ENCODE measurements at regions not wholly inside any gene's neighbourhood (a gene's known extent, or its start where the extent isn't known, plus 50 kb on each side); places are given as distances from the start of the nearest gene placed in this dataset.
"Not testable (repeated sequence)": the region's sequence is repeated elsewhere in the genome, so short reads cannot be mapped to it uniquely, and the experiment has no call there.

GRCh38 chr12:102652645-102653313 lies 172.4 kb upstream of the IGF1 start:
- H2BK15ac ChIP-seq (replicated peaks; ENCODE audit: low read depth), result no peak overlapping the region
- H4K8ac ChIP-seq (ENCODE audit: low read depth, low read length), result no peak overlapping the region
- no peaks in the 10 kb centered on the region for H3K79me2 ChIP-seq (ENCODE audit: control insufficient read depth, insufficient read depth, low read length)
- H4K5ac ChIP-seq (ENCODE audit: low read length), result no peak overlapping the region
- H3K27me3 ChIP-seq (ENCODE audit: insufficient read depth, low read length, poor library complexity), result no peaks in the 10 kb centered on the region
- WGBS (ENCODE audit: extremely low coverage, insufficient coverage, low lambda C conversion rate), result no CpG with 5 or more reads among the region's 4 CpGs
- H3K23ac ChIP-seq (ENCODE audit: low read length), result no peak overlapping the region
- no peak overlapping the region for H3K4me2 ChIP-seq (ENCODE audit: low read length)
- H2BK120ac ChIP-seq (ENCODE audit: low read depth, low read length), result no peak overlapping the region
- H3K4ac ChIP-seq (ENCODE audit: low read depth, low read length), result no peak overlapping the region
- no peaks in the 10 kb centered on the region for H3K79me1 ChIP-seq (ENCODE audit: low read length)
- no peak overlapping the region for H3K9ac ChIP-seq (ENCODE audit: low read length)
- no peak overlapping the region for H3K4me3 ChIP-seq (ENCODE audit: low read length)
- H3K56ac ChIP-seq (ENCODE audit: low read length), result no peak overlapping the region
- DNase-seq, result no peak
- H2BK5ac ChIP-seq (ENCODE audit: low read length), result no peak overlapping the region
- no peak overlapping the region for H3K27ac ChIP-seq (ENCODE audit: low read depth, low read length)
- H2AK5ac ChIP-seq (ENCODE audit: low read length), result no peak overlapping the region
- no peaks in the 10 kb centered on the region for H3K4me1 ChIP-seq (ENCODE audit: control insufficient read depth, low read depth, low read length)
- no peaks in the 10 kb centered on the region for H3K36me3 ChIP-seq (ENCODE audit: control insufficient read depth, insufficient read depth, low read length)
- H3K18ac ChIP-seq (ENCODE audit: low read length), result no peak overlapping the region

- H2BK120ac ChIP-seq (ENCODE audit: low read depth, low read length), result no peak overlapping the region
- no peak overlapping the region for H3K4me2 ChIP-seq (ENCODE audit: low read length)
- H3K27me3 ChIP-seq (ENCODE audit: insufficient read depth, low read length, poor library complexity), result no peaks in the 10 kb centered on the region
- no peak overlapping the region for H3K56ac ChIP-seq (ENCODE audit: low read length)
- no peak overlapping the region for H2BK15ac ChIP-seq (replicated peaks; ENCODE audit: low read depth)
- no peak overlapping the region for H3K9ac ChIP-seq (ENCODE audit: low read length)
- no peaks in the 10 kb centered on the region for H3K79me1 ChIP-seq (ENCODE audit: low read length)
- no peaks in the 10 kb centered on the region for H3K79me2 ChIP-seq (ENCODE audit: control insufficient read depth, insufficient read depth, low read length)
- no peak for DNase-seq
- no CpG with 5 or more reads among the region's 1 CpG for WGBS (ENCODE audit: extremely low coverage, insufficient coverage, low lambda C conversion rate)
- H3K4ac ChIP-seq (ENCODE audit: low read depth, low read length), result no peak overlapping the region
- no peak overlapping the region for H4K5ac ChIP-seq (ENCODE audit: low read length)
- no peak overlapping the region for H3K23ac ChIP-seq (ENCODE audit: low read length)
- no peaks in the 10 kb centered on the region for H3K4me1 ChIP-seq (ENCODE audit: control insufficient read depth, low read depth, low read length)
- no peak overlapping the region for H3K18ac ChIP-seq (ENCODE audit: low read length)
- H3K27ac ChIP-seq (ENCODE audit: low read depth, low read length), result no peak overlapping the region
- no peak overlapping the region for H3K4me3 ChIP-seq (ENCODE audit: low read length)
- no peak overlapping the region for H2BK5ac ChIP-seq (ENCODE audit: low read length)
- no peaks in the 10 kb centered on the region for H3K36me3 ChIP-seq (ENCODE audit: control insufficient read depth, insufficient read depth, low read length)
- no peak overlapping the region for H2AK5ac ChIP-seq (ENCODE audit: low read length)
- H4K8ac ChIP-seq (ENCODE audit: low read depth, low read length), result no peak overlapping the region
These were observed 165.6 kb upstream of the IGF1 start for GRCh38 chr12:102645968-102646367.

- no peak overlapping the region for H4K8ac ChIP-seq (ENCODE audit: low read depth, low read length)
- H3K79me1 ChIP-seq (ENCODE audit: low read length), result no peaks in the 10 kb centered on the region
- no peak overlapping the region for H3K23ac ChIP-seq (ENCODE audit: low read length)
- no peak overlapping the region for H3K18ac ChIP-seq (ENCODE audit: low read length)
- no peak overlapping the region for H2BK120ac ChIP-seq (ENCODE audit: low read depth, low read length)
- no peak overlapping the region for H3K9ac ChIP-seq (ENCODE audit: low read length)
- H3K4me2 ChIP-seq (ENCODE audit: low read length), result no peak overlapping the region
- no CpG with 5 or more reads among the region's 2 CpGs for WGBS (ENCODE audit: extremely low coverage, insufficient coverage, low lambda C conversion rate)
- no peak overlapping the region for H2BK15ac ChIP-seq (replicated peaks; ENCODE audit: low read depth)
- no peaks in the 10 kb centered on the region for H3K27me3 ChIP-seq (ENCODE audit: insufficient read depth, low read length, poor library complexity)
- no peak for DNase-seq
- H3K27ac ChIP-seq (ENCODE audit: low read depth, low read length), result no peak overlapping the region
- no peak overlapping the region for H3K4me3 ChIP-seq (ENCODE audit: low read length)
- H3K56ac ChIP-seq (ENCODE audit: low read length), result no peak overlapping the region
- H3K4ac ChIP-seq (ENCODE audit: low read depth, low read length), result no peak overlapping the region
- H2BK5ac ChIP-seq (ENCODE audit: low read length), result no peak overlapping the region
- H2AK5ac ChIP-seq (ENCODE audit: low read length), result no peak overlapping the region
- no peaks in the 10 kb centered on the region for H3K79me2 ChIP-seq (ENCODE audit: control insufficient read depth, insufficient read depth, low read length)
- no peaks in the 10 kb centered on the region for H3K4me1 ChIP-seq (ENCODE audit: control insufficient read depth, low read depth, low read length)
- no peaks in the 10 kb centered on the region for H3K36me3 ChIP-seq (ENCODE audit: control insufficient read depth, insufficient read depth, low read length)
- H4K5ac ChIP-seq (ENCODE audit: low read length), result no peak overlapping the region
These were observed 163.7 kb upstream of the IGF1 start for GRCh38 chr12:102643879-102644575.

GRCh38 chr12:102642199-102642598 lies 161.8 kb upstream of the IGF1 start:
- Histone ChIP-seq H3K27ac (ENCODE audit: low read depth, low read length) (no peak overlapping the region), H3K4me3 (ENCODE audit: low read length) (no peak overlapping the region), H3K36me3 (ENCODE audit: control insufficient read depth, insufficient read depth, low read length) (no peaks in the 10 kb centered on the region)

GRCh38 chr12:102640658-102641057 lies 160.3 kb upstream of the IGF1 start:
- H3K9ac ChIP-seq (ENCODE audit: low read length); H3K18ac ChIP-seq (ENCODE audit: low read length); H3K4ac ChIP-seq (ENCODE audit: low read depth, low read length); H4K5ac ChIP-seq (ENCODE audit: low read length); H2BK5ac ChIP-seq (ENCODE audit: low read length); H3K27ac ChIP-seq (ENCODE audit: low read depth, low read length); H2BK15ac ChIP-seq (replicated peaks; ENCODE audit: low read depth); H3K4me3 ChIP-seq (ENCODE audit: low read length); H4K8ac ChIP-seq (ENCODE audit: low read depth, low read length); H3K79me1 ChIP-seq (ENCODE audit: low read length); H3K79me2 ChIP-seq (ENCODE audit: control insufficient read depth, insufficient read depth, low read length); H3K4me2 ChIP-seq (ENCODE audit: low read length); DNase-seq; H3K36me3 ChIP-seq (ENCODE audit: control insufficient read depth, insufficient read depth, low read length); H3K23ac ChIP-seq (ENCODE audit: low read length); H3K56ac ChIP-seq (ENCODE audit: low read length); H2AK5ac ChIP-seq (ENCODE audit: low read length); H3K4me1 ChIP-seq (ENCODE audit: control insufficient read depth, low read depth, low read length); H2BK120ac ChIP-seq (ENCODE audit: low read depth, low read length); H3K27me3 ChIP-seq (ENCODE audit: insufficient read depth, low read length, poor library complexity): not testable (repeated sequence)
- no CpG with 5 or more reads among the region's 1 CpG for WGBS (ENCODE audit: extremely low coverage, insufficient coverage, low lambda C conversion rate)

More at GRCh38 chr12:102642199-102642598, 161.8 kb upstream of the IGF1 start:
- Histone ChIP-seq H3K9ac (ENCODE audit: low read length) (no peak overlapping the region), H2BK15ac (replicated peaks; ENCODE audit: low read depth) (no peak overlapping the region), H3K27me3 (ENCODE audit: insufficient read depth, low read length, poor library complexity) (no peaks in the 10 kb centered on the region), H2AK5ac (ENCODE audit: low read length) (no peak overlapping the region), H2BK120ac (ENCODE audit: low read depth, low read length) (no peak overlapping the region), H3K18ac (ENCODE audit: low read length) (no peak overlapping the region), H3K79me2 (ENCODE audit: control insufficient read depth, insufficient read depth, low read length) (no peaks in the 10 kb centered on the region), H3K56ac (ENCODE audit: low read length) (no peak overlapping the region), H2BK5ac (ENCODE audit: low read length) (no peak overlapping the region), H3K23ac (ENCODE audit: low read length) (no peak overlapping the region), H4K5ac (ENCODE audit: low read length) (no peak overlapping the region), H3K4me1 (ENCODE audit: control insufficient read depth, low read depth, low read length) (no peaks in the 10 kb centered on the region), H3K4ac (ENCODE audit: low read depth, low read length) (no peak overlapping the region), H4K8ac (ENCODE audit: low read depth, low read length) (no peak overlapping the region), H3K4me2 (ENCODE audit: low read length) (no peak overlapping the region), H3K79me1 (ENCODE audit: low read length) (no peaks in the 10 kb centered on the region)
- DNase-seq, result no peak
- WGBS (ENCODE audit: extremely low coverage, insufficient coverage, low lambda C conversion rate), result no CpG with 5 or more reads among the region's 2 CpGs
